Neutrophil (primary cell): ENCODE measurements at regions not wholly inside any gene's neighbourhood (a gene's known extent, or its start where the extent isn't known, plus 50 kb on each side); places are given as distances from the start of the nearest gene placed in this dataset.

Source experiments
- H3K27ac ChIP-seq: fragments of 200-600 bp; sonication (generic); 2 replicates; pipeline ENCODE4 v1.5.1; 2016; ENCODE audit warnings: mild to moderate bottlenecking, moderate library complexity
- H3K27me3 ChIP-seq: fragments of 200-600 bp; sonication (generic); 2 replicates; pipeline ENCODE4 v1.6.0; 2016; ENCODE audit warnings: mild to moderate bottlenecking
- H3K36me3 ChIP-seq: fragments of 200-600 bp; sonication (generic); 2 replicates; pipeline ENCODE4 v1.5.1; 2017
- H3K4me1 ChIP-seq, 2 experiments: fragments of 200-600 bp in 1 of 2; sonication (generic) in 1 of 2; 1 replicate in 1 of 2; 2 replicates in 1 of 2; pipeline versions ENCODE4 v1.5.1 to v1.6.1; 2013 to 2016; ENCODE audit warnings: low read depth in 1 of 2, low read length in 1 of 2, mild to moderate bottlenecking in 1 of 2, moderate library complexity in 1 of 2; ENCODE audit not compliant: control insufficient read depth in 1 of 2, insufficient read depth in 1 of 2
- H3K4me3 ChIP-seq, 2 experiments: fragments of 200-600 bp in 1 of 2; sonication (generic) in 1 of 2; 1 replicate in 1 of 2; 2 replicates in 1 of 2; pipeline ENCODE4 v1.5.1; 2013 to 2016; ENCODE audit warnings: low read depth in 1 of 2, low read length in 1 of 2, mild to moderate bottlenecking in 1 of 2, moderate library complexity in 1 of 2
- H3K9me3 ChIP-seq: fragments of 200-600 bp; sonication (generic); 2 replicates; pipeline ENCODE4 v1.5.1; 2016
- TF ChIP-seq, protein P1 (sequence below): fragments of 200-600 bp; sonication (generic); IDR thresholded peaks from 2 replicates; pipeline ENCODE4 v1.5.1; 2016; ENCODE audit warnings: antibody characterized with exemption

DNA sequence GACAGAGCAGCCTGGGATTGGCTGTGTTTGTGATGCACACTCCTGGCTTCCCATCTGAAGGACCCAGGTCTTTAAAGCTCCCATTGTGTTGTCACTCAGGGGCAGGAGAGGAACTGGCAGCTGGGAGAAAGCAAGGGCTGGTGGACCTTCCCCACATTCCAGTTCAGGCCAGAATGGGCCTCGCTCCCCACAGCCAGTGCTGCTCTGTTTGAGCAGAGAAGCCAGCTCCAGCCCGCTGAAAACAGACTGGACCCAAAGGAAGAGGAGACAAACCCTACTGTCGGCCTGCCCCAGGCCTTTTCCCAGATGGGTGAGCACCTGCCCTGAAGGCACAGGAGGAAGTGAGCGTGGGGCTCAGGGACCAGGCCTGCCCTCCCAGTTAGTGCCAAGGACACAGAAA, 499.4 kb downstream of the NPHP4 start:
- Histone ChIP-seq H3K27me3 (peaks cover 28% of the 10 kb centered on the region), H3K36me3 (no peaks in the 10 kb centered on the region), H3K4me1 (no peaks in the 10 kb centered on the region), H3K4me3 (no peak overlapping the region), H3K27ac (no peak overlapping the region), H3K9me3 (no peaks in the 10 kb centered on the region)
- TF ChIP-seq, protein P1, sequence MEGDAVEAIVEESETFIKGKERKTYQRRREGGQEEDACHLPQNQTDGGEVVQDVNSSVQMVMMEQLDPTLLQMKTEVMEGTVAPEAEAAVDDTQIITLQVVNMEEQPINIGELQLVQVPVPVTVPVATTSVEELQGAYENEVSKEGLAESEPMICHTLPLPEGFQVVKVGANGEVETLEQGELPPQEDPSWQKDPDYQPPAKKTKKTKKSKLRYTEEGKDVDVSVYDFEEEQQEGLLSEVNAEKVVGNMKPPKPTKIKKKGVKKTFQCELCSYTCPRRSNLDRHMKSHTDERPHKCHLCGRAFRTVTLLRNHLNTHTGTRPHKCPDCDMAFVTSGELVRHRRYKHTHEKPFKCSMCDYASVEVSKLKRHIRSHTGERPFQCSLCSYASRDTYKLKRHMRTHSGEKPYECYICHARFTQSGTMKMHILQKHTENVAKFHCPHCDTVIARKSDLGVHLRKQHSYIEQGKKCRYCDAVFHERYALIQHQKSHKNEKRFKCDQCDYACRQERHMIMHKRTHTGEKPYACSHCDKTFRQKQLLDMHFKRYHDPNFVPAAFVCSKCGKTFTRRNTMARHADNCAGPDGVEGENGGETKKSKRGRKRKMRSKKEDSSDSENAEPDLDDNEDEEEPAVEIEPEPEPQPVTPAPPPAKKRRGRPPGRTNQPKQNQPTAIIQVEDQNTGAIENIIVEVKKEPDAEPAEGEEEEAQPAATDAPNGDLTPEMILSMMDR, result no peak

DNA sequence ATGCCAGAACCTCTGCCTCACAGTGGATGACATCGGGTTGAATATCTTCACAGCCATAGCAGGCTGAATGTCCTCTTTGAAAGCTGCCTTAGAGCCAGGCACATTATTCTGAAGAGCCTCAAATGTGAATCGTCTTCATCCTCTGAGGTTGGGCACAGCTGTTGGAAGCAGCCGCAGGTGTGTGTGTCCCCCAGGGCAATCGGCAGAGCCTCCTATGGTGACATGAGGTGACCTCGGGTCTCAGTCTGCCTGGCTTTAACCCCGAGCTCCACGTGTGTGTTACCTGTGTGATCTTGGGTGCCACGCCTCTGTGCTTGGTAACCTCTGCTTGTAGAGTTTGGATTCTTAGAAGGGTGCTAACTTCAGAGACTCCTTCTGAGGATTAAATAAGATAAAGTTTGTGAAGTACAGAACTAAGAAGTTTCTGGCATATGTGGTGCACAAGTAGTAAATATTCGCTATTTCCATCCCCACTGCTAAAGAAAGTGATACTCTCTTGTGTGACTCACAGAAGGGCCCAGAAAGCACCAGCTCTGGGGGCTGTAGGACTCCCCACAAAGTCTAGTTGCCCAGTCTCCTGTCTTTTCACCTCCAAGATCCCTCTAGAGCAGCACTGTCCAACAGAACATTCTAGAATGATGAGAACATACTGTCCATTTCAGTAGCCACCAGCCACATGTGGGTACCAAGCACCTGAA, 500.9 kb downstream of the NPHP4 start:
- Histone ChIP-seq H3K27me3 (peaks cover 16% of the 10 kb centered on the region), H3K9me3 (no peaks in the 10 kb centered on the region), H3K4me1 (no peaks in the 10 kb centered on the region), H3K4me3 (no peak overlapping the region), H3K27ac (no peak overlapping the region), H3K36me3 (no peaks in the 10 kb centered on the region)
- TF ChIP-seq, protein P1, result no peak

DNA sequence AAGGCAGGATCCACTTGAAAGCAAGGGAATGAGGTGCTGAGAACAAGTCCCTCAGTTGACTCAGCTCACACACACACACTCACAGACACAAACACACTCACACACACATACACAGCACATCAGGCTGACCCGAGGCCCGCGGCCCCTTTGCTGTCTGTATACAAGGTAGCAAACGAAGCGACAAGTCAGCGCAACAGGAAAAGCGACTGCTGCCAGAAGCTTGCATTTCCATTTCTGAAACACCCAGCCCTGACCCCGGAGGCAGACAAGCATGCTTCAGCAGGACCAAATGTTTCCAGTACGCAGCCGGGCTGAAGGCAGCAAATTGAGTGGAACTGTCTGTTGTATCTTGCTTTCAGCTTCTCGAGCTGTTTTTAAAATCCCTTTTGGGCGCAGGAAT, 501.6 kb downstream of the NPHP4 start:
- H3K27ac ChIP-seq, result no peak overlapping the region
- H3K4me3 ChIP-seq, result no peak overlapping the region
- no peaks in the 10 kb centered on the region for H3K4me1 ChIP-seq
- TF ChIP-seq, protein P1, result no peak
- H3K9me3 ChIP-seq, result no peaks in the 10 kb centered on the region
- peaks cover 17% of the 10 kb centered on the region for H3K27me3 ChIP-seq
- H3K36me3 ChIP-seq, result no peaks in the 10 kb centered on the region

DNA sequence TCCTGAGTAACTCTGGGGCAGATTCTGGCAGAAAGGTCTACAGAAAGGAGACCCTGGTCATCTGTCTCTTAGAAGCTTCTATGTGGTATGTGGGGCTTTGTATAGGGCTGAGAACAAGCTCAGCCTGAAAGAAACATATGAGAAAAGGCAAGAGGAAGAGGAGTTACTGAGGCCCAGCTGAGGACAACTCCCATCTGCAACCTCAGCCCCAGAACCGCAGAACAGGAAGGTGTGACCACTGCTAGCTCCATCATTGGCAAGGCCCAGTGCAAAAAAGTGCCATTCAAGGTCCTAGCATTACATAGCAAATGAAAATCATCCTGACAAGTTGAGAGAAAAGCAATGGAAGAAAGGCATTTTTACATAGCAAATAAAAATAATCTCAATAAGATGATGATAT, 503.8 kb downstream of the NPHP4 start:
- Histone ChIP-seq H3K9me3 (no peaks in the 10 kb centered on the region), H3K27me3 (peaks cover 12% of the 10 kb centered on the region), H3K27ac (no peak overlapping the region), H3K36me3 (no peaks in the 10 kb centered on the region), H3K4me3 (no peak overlapping the region), H3K4me1 (no peaks in the 10 kb centered on the region)
- TF ChIP-seq, protein P1, result no peak

DNA sequence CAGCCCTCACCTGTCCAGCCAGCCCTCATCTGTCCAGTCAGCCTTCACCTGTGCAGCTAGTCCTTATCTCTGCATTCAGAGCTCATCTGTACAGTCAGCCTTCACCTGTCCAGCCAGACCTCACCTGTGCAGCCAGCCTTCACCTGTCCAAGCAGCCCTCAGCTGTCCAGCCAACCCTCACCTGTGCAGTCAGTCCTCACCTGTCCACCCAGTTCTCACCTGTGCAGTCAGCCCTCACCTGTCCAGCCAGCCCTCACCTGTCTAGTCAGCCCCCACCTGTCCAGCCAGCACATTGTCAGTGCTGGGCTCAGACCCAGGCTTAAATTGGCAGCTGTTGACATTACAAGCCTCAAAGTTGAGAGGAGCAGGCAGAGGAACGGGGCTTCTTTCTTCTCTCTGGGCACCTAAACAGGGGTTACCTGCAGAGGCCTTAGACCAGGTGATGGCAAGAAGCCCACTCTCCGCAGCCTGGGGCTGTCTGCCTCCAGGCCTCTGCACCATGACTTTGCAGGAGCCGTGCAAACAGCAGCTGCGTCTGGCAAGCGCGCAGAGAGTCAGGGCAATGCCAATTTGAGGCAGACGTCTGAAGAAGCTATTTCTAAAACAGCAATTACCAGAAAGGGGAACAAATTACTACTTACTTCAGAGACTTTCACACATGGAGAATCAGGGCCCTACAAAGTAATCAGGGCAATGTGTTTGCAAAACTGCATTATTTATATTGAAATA, 506.1 kb downstream of the NPHP4 start:
- Histone ChIP-seq H3K4me1 (no peaks in the 10 kb centered on the region), H3K27ac (no peak overlapping the region), H3K36me3 (no peaks in the 10 kb centered on the region), H3K27me3 (peaks cover 9% of the 10 kb centered on the region), H3K9me3 (no peaks in the 10 kb centered on the region), H3K4me3 (no peak overlapping the region)
- TF ChIP-seq, protein P1, result no peak
